PC-3 (cell line): ENCODE measurements at regions not wholly inside any gene's neighbourhood (a gene's known extent, or its start where the extent isn't known, plus 50 kb on each side); places are given as distances from the start of the nearest gene placed in this dataset.

Experiments used
- ATAC-seq: fragments of 200-7000 bp; cut with Tn5 transposase; 2 replicates; pipeline ENCODE4 v1.9.1; 2020; ENCODE audit warnings: mild to moderate bottlenecking, moderate library complexity
- BruUV-seq: library from RNA; stranded (reverse); fragments of 400-500 nt; replicated peaks from 2 replicates; lab custom pipeline; 2021; lab: Mats Ljungman, UMichigan
- CTCF ChIA-PET: fragments of 300-600 bp; sonication (Branson Sonifier 250); formaldehyde crosslinking; loops from one replicate; lab custom pipeline; 2022; ENCODE audit warnings: antibody characterized with exemption; lab: Charles Lee
- POLR2A ChIA-PET: fragments of 300-600 bp; sonication (Branson Sonifier 250); formaldehyde crosslinking; loops from one replicate; lab custom pipeline; 2022; ENCODE audit warnings: antibody characterized with exemption; ENCODE audit not compliant: unreplicated experiment; lab: Charles Lee
- DNase-seq: peaks from one replicate; pipeline ENCODE4 v3.0.0-alpha.2; 2015
- H2AFZ ChIP-seq: fragments of 300-600 bp; sonication (generic); 2 replicates; pipeline ENCODE4 v1.6.0; 2016; ENCODE audit warnings: antibody characterized with exemption, low read length
- H3F3A ChIP-seq: fragments of 300-600 bp; sonication (generic); one replicate; pipeline ENCODE4 v1.6.0; 2017; ENCODE audit warnings: antibody characterized with exemption, low read length, control low read depth, mild to moderate bottlenecking; ENCODE audit not compliant: unreplicated experiment
- H3K27ac ChIP-seq: fragments of 300-600 bp; sonication (generic); 2 replicates; pipeline ENCODE4 v1.5.1; 2016; ENCODE audit warnings: mild to moderate bottlenecking, low read length
- H3K27me3 ChIP-seq: fragments of 300-600 bp; sonication (generic); 2 replicates; pipeline ENCODE4 v1.6.1; 2016; ENCODE audit warnings: low read length, mixed read lengths
- H3K36me3 ChIP-seq: fragments of 300-600 bp; sonication (generic); 2 replicates; pipeline ENCODE4 v1.6.1; 2016; ENCODE audit warnings: low read depth, mixed run types, low read length, mixed read lengths
- H3K4me1 ChIP-seq: fragments of 300-600 bp; sonication (generic); 2 replicates; pipeline ENCODE4 v1.5.1; 2016; ENCODE audit warnings: low read length; ENCODE audit not compliant: insufficient read depth
- H3K4me2 ChIP-seq: fragments of 300-600 bp; sonication (generic); 2 replicates; pipeline ENCODE4 v1.6.0; 2016; ENCODE audit warnings: low read length
- H3K4me3 ChIP-seq: fragments of 300-600 bp; sonication (generic); 2 replicates; pipeline ENCODE4 v1.5.1; 2016; ENCODE audit warnings: mild to moderate bottlenecking, low read length, mixed read lengths
- H3K79me2 ChIP-seq: fragments of 300-600 bp; sonication (generic); 2 replicates; pipeline ENCODE4 v1.6.1; 2017; ENCODE audit warnings: low read length, mixed read lengths
- H3K9ac ChIP-seq: fragments of 300-600 bp; sonication (generic); 2 replicates; pipeline ENCODE4 v1.6.0; 2016; ENCODE audit warnings: mild to moderate bottlenecking, low read length
- H3K9me2 ChIP-seq: fragments of 300-600 bp; sonication (generic); replicated peaks from 2 replicates; pipeline ENCODE4 v1.6.1; 2016; ENCODE audit warnings: mixed run types, low read length, mixed read lengths
- H3K9me3 ChIP-seq: fragments of 300-600 bp; sonication (generic); 2 replicates; pipeline ENCODE4 v1.6.1; 2016; ENCODE audit warnings: low read length, mixed read lengths
- H4K20me1 ChIP-seq: fragments of 300-600 bp; sonication (generic); 2 replicates; pipeline ENCODE4 v1.6.1; 2016; ENCODE audit warnings: low read length, mixed read lengths
- EZH2 ChIP-seq: fragments of 300-600 bp; sonication (generic); IDR thresholded peaks from one replicate; pipeline ENCODE4 v1.6.1; 2017; ENCODE audit warnings: antibody characterized with exemption, mild to moderate bottlenecking, low read length; ENCODE audit not compliant: unreplicated experiment
- EZH2phosphoT487 ChIP-seq: fragments of 300-600 bp; sonication (generic); IDR thresholded peaks from 2 replicates; pipeline ENCODE4 v1.6.1; 2018; ENCODE audit warnings: mild to moderate bottlenecking, antibody characterized with exemption, low read length, borderline replicate concordance
- intact Hi-C: fragments of 100-400 bp; cut with micrococcal nuclease; formaldehyde crosslinking; loops from 2 replicates; pipeline ENCODE4 v1.9.0; 2023
- TF ChIP-seq, protein P1 (sequence below): fragments of 300-600 bp; sonication (generic); conservative IDR thresholded peaks from 2 replicates; pipeline ENCODE4 v1.5.1; 2017; ENCODE audit warnings: antibody characterized with exemption, low read depth, mild to moderate bottlenecking, low read length

DNA sequence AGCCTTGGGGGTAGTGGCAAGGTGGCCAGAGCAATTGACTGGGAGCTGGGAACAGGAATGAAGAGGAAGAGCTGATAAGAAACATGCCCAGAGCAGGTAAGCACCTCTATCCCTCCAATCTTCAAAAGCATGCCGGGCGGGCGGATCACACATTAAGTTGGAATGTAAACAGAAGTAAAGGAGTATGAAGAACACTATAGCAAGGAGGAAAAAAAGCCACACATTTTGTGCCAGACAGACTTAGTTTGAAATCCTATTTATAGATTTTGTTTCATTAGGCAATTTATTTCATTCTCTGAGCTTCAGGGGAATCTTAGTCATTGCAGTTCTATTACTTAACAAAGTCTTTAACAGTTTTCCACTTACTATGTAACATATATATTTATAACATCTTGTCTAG is 173.9 kb upstream of the TNC start:
- Histone ChIP-seq H4K20me1 (no peaks in the 10 kb centered on the region), H3K27me3 (no peaks in the 10 kb centered on the region), H3K9me2 (no peaks in the 10 kb centered on the region), H3K9me3 (no peaks in the 10 kb centered on the region), H3K4me3 (no peak overlapping the region), H3K79me2 (no peaks in the 10 kb centered on the region), H3K4me2 (no peak overlapping the region), H3K36me3 (no peaks in the 10 kb centered on the region), H3K27ac (no peak overlapping the region), H3K9ac (no peak overlapping the region), H3F3A (no peaks in the 10 kb centered on the region), H3K4me1 (peaks cover 10% of the 10 kb centered on the region; the same call in 1 of the 2 replicates), H2AFZ (no peak overlapping the region)
- ATAC-seq (peak; percentile 31; the same call in 1 of the 2 replicates), DNase-seq (peak; percentile 6)
- TF ChIP-seq, protein P1, sequence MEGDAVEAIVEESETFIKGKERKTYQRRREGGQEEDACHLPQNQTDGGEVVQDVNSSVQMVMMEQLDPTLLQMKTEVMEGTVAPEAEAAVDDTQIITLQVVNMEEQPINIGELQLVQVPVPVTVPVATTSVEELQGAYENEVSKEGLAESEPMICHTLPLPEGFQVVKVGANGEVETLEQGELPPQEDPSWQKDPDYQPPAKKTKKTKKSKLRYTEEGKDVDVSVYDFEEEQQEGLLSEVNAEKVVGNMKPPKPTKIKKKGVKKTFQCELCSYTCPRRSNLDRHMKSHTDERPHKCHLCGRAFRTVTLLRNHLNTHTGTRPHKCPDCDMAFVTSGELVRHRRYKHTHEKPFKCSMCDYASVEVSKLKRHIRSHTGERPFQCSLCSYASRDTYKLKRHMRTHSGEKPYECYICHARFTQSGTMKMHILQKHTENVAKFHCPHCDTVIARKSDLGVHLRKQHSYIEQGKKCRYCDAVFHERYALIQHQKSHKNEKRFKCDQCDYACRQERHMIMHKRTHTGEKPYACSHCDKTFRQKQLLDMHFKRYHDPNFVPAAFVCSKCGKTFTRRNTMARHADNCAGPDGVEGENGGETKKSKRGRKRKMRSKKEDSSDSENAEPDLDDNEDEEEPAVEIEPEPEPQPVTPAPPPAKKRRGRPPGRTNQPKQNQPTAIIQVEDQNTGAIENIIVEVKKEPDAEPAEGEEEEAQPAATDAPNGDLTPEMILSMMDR = no peak
- TF ChIP-seq EZH2phosphoT487 (no peak), EZH2 (no peak)
- ChIA-PET CTCF (no interaction called here), POLR2A (no interaction called here)
- intact Hi-C loops = no loop called here
- BruUV-seq = no TSS peak

DNA sequence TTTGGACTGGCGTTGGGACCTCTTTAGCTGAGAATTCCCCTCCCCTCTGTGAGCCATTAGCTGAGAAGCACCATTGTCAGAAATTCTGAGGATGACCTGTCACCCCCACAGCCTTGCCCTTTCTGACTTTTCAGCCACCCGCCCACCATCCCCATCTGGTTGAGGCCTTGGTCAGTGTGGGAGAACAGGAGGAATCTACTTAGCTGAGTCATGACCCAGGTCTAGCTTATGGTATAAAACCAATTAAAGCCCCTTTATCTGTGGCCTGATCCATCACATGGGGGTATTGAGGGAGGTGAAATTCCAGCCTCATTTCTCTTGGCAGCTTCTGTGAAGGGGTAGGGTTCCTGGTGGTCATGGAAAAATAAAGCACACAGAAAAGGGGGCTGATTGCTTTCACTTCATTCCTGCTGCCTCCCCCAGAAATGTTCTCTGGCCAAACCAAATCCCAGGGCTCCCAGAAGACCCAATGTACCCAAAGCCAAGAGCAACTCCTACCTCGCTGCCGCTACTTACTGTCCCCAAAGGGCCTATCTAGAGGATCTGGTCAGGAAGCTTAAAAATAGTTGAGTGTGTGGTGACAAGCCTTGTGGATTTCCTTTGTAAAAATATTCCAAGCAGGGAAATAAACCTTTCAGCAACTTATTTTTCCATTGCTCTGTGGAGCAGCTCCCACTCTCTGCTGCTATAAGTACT is 174.8 kb upstream of the TNC start:
- no peak overlapping the region for H3K9ac ChIP-seq
- no peak overlapping the region for H3K4me3 ChIP-seq
- no peaks in the 10 kb centered on the region for H4K20me1 ChIP-seq
- ChIA-PET POLR2A (no interaction called here), CTCF (interaction anchor here (0.6 kb wide), 1 partner anchor 450 kb away, joined by 3 read pairs; no protein-coding TSS in a partner anchor)
- TF ChIP-seq EZH2 = no peak
- no peak for TF ChIP-seq EZH2phosphoT487
- TF ChIP-seq, protein P1 = no peak
- H2AFZ ChIP-seq = no peak overlapping the region
- BruUV-seq = no TSS peak
- H3F3A ChIP-seq = no peaks in the 10 kb centered on the region
- H3K36me3 ChIP-seq = no peaks in the 10 kb centered on the region
- H3K27me3 ChIP-seq = no peaks in the 10 kb centered on the region
- ATAC-seq = no peak
- no peaks in the 10 kb centered on the region for H3K79me2 ChIP-seq
- intact Hi-C loops = no loop called here
- H3K9me2 ChIP-seq = no peaks in the 10 kb centered on the region
- no peaks in the 10 kb centered on the region for H3K9me3 ChIP-seq
- H3K27ac ChIP-seq = no peak overlapping the region
- DNase-seq = no peak
- H3K4me1 ChIP-seq = peaks cover 10% of the 10 kb centered on the region; the same call in 1 of the 2 replicates
- H3K4me2 ChIP-seq = no peak overlapping the region

DNA sequence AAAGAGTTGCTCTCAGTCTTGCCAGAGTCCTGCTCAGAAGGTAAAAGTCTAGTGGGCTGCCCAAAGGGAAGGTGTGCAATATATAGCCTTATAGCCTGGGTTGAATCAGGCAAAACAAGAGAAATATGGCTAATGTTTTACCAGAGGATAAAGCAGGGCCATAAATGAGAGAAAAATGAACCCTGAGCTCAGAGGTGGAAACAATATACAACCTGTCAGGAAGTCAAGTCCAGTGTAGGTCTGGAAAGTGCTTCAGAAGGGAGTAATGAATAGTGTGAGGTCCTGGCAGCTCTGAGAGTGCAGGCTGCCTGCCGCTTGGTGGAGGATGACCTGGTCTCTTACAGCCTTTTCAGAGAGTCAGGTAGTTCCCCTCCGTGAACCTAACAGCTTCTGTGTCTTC is 177.8 kb upstream of the TNC start:
- ChIA-PET CTCF (no interaction called here), POLR2A (no interaction called here)
- H3K79me2 ChIP-seq = no peaks in the 10 kb centered on the region
- DNase-seq = no peak
- no peak overlapping the region for H3K9ac ChIP-seq
- H3K36me3 ChIP-seq = no peaks in the 10 kb centered on the region
- H3K4me3 ChIP-seq = no peak overlapping the region
- no peak overlapping the region for H3K4me2 ChIP-seq
- TF ChIP-seq EZH2 = no peak
- TF ChIP-seq EZH2phosphoT487 = no peak
- TF ChIP-seq, protein P1 = no peak
- no peaks in the 10 kb centered on the region for H3K27me3 ChIP-seq
- H3K4me1 ChIP-seq = peaks cover 10% of the 10 kb centered on the region; the same call in 1 of the 2 replicates
- intact Hi-C loops = no loop called here
- ATAC-seq = no peak
- no peaks in the 10 kb centered on the region for H3K9me2 ChIP-seq
- no TSS peak for BruUV-seq
- H3F3A ChIP-seq = no peaks in the 10 kb centered on the region
- H4K20me1 ChIP-seq = no peaks in the 10 kb centered on the region
- H3K27ac ChIP-seq = no peak overlapping the region
- no peaks in the 10 kb centered on the region for H3K9me3 ChIP-seq
- H2AFZ ChIP-seq = no peak overlapping the region
